CD4-positive, alpha-beta memory T cell (primary cell): ENCODE measurements at regions not wholly inside any gene's neighbourhood (a gene's known extent, or its start where the extent isn't known, plus 50 kb on each side); places are given as distances from the start of the nearest gene placed in this dataset.

ENCODE experiments used
- CTCF ChIA-PET: fragments of 350-600 bp; sonication (Branson Sonifier 250); formaldehyde crosslinking; loops from one replicate; lab custom pipeline; 2021; ENCODE audit warnings: inconsistent platforms; ENCODE audit not compliant: partially characterized antibody; lab: Charles Lee
- POLR2A ChIA-PET: fragments of 350-600 bp; sonication (Branson Sonifier 250); formaldehyde crosslinking; loops from one replicate; lab custom pipeline; 2021; ENCODE audit not compliant: partially characterized antibody; lab: Charles Lee
- DNase-seq, 5 donors: peaks; one replicate each; pipeline versions ENCODE4 v3.0.0 to v3.0.0-alpha.2; 2020 to 2022; ENCODE audit warnings: mixed read lengths in 1 of 5
- H3K27ac ChIP-seq: one replicate; pipeline ENCODE4 v1.7.0; 2013; ENCODE audit warnings: low read depth, low read length
- H3K27me3 ChIP-seq: 2 replicates; pipeline ENCODE4 v1.7.0; 2013; ENCODE audit warnings: mild to moderate bottlenecking, low read length, moderate library complexity; ENCODE audit not compliant: insufficient read depth
- H3K36me3 ChIP-seq: 2 replicates; pipeline ENCODE4 v1.7.0; 2013; ENCODE audit warnings: mild to moderate bottlenecking, low read length, moderate library complexity; ENCODE audit not compliant: insufficient read depth
- H3K4me1 ChIP-seq: 2 replicates; pipeline ENCODE4 v1.7.0; 2013; ENCODE audit warnings: mild to moderate bottlenecking, low read length, moderate library complexity; ENCODE audit not compliant: insufficient read depth
- H3K4me3 ChIP-seq, 2 donors: one replicate each; pipeline ENCODE4 v1.7.0; 2013; ENCODE audit warnings: low read length in 2 of 2, mild to moderate bottlenecking in 1 of 2
- H3K9me3 ChIP-seq, 2 donors: one replicate each; pipeline ENCODE4 v1.7.0; 2013; ENCODE audit warnings: low read length in 2 of 2, control low read depth in 1 of 2; ENCODE audit not compliant: control insufficient read depth in 1 of 2
- H3K27ac Mint-ChIP-seq, 7 donors: one replicate each; pipeline ENCODE4 v1.8.0; 2020 to 2021; ENCODE audit warnings: mixed read lengths in 7 of 7, mild to moderate bottlenecking in 6 of 7, inconsistent platforms in 3 of 7, moderate library complexity in 3 of 7
- H3K27me3 Mint-ChIP-seq, 2 donors: one replicate each; pipeline ENCODE4 v1.8.0; 2020 to 2021; ENCODE audit warnings: mixed read lengths in 2 of 2
- H3K36me3 Mint-ChIP-seq, 2 donors: one replicate each; pipeline ENCODE4 v1.8.0; 2020 to 2021; ENCODE audit warnings: mixed read lengths in 2 of 2, inconsistent platforms in 1 of 2, mild to moderate bottlenecking in 1 of 2
- H3K4me1 Mint-ChIP-seq, 4 donors: one replicate each; pipeline ENCODE4 v1.8.0; 2020 to 2021; ENCODE audit warnings: mixed read lengths in 4 of 4, mild to moderate bottlenecking in 1 of 4
- H3K4me3 Mint-ChIP-seq, 8 donors: one replicate each; pipeline ENCODE4 v1.8.0; 2020 to 2021; ENCODE audit warnings: mixed read lengths in 8 of 8, mild to moderate bottlenecking in 7 of 8, moderate library complexity in 6 of 8, inconsistent platforms in 3 of 8
- H3K9me3 Mint-ChIP-seq, 8 donors: one replicate each; pipeline ENCODE4 v1.8.0; 2020 to 2021; ENCODE audit warnings: mixed read lengths in 8 of 8, mild to moderate bottlenecking in 5 of 8, inconsistent platforms in 3 of 8, moderate library complexity in 1 of 8
- intact Hi-C: fragments of 100-400 bp; cut with micrococcal nuclease; formaldehyde crosslinking; loops from one replicate; pipeline ENCODE4 v1.15.1; 2023

GRCh38 chr2:136310797-136311603, 193.1 kb upstream of the CXCR4 start:
- H3K27ac ChIP-seq: no peak overlapping the region
- no peaks in the 10 kb centered on the region for H3K27me3 ChIP-seq
- no peak for DNase-seq
- H3K4me3 ChIP-seq: no peak overlapping the region
- peaks cover 11 to 17% (median 14%) of the 10 kb centered on the region in 4 donors for H3K4me1 Mint-ChIP-seq
- no peaks in the 10 kb centered on the region for H3K9me3 ChIP-seq
- H3K36me3 Mint-ChIP-seq: no peaks in the 10 kb centered on the region
- H3K4me3 Mint-ChIP-seq: peak overlapping the region in 2 of 8 donors; percentile 64 to 76
- H3K27me3 Mint-ChIP-seq: no peaks in the 10 kb centered on the region
- CTCF ChIA-PET: interaction anchor here (1.4 kb wide), 1 partner anchor 16 kb away, joined by 4 read pairs; no protein-coding TSS in a partner anchor
- H3K4me1 ChIP-seq: peaks cover 13% of the 10 kb centered on the region
- H3K9me3 Mint-ChIP-seq: no peaks in the 10 kb centered on the region
- POLR2A ChIA-PET: interaction anchor here (0.6 to 1.7 kb wide), 4 partner anchors 16 to 330 kb away, joined by 3 to 5 read pairs (median 3); no protein-coding TSS in a partner anchor
- H3K36me3 ChIP-seq: no peaks in the 10 kb centered on the region
- intact Hi-C loops: no loop called here
- peak overlapping the region in 5 of 7 donors; percentile 12 to 82 (median 58) for H3K27ac Mint-ChIP-seq

- Histone ChIP-seq H3K4me1 (peaks cover 13% of the 10 kb centered on the region), H3K27me3 (no peaks in the 10 kb centered on the region), H3K36me3 (no peaks in the 10 kb centered on the region), H3K27ac (no peak overlapping the region), H3K4me3 (no peak overlapping the region), H3K9me3 (no peaks in the 10 kb centered on the region)
- peak overlapping the region in 3 of 8 donors; percentile 17 to 43 (median 36) for H3K4me3 Mint-ChIP-seq
- no peaks in the 10 kb centered on the region for H3K27me3 Mint-ChIP-seq
- no peak for DNase-seq
- no peaks in the 10 kb centered on the region for H3K36me3 Mint-ChIP-seq
- H3K27ac Mint-ChIP-seq: peak overlapping the region in 1 of 7 donors; percentile 42
- peaks cover 14 to 25% (median 23%) of the 10 kb centered on the region in 4 donors for H3K4me1 Mint-ChIP-seq
- POLR2A ChIA-PET: interaction anchor here (1.7 kb wide), 2 partner anchors 17 to 173 kb away, joined by 3 to 5 read pairs; no protein-coding TSS in a partner anchor
- intact Hi-C loops: no loop called here
- no peaks in the 10 kb centered on the region for H3K9me3 Mint-ChIP-seq
- CTCF ChIA-PET: interaction anchor here (1.4 kb wide), 1 partner anchor 17 kb away, joined by 4 read pairs; no protein-coding TSS in a partner anchor
These were observed 192.1 kb upstream of the CXCR4 start for GRCh38 chr2:136310005-136310495.

GRCh38 chr2:136308611-136309010, 190.7 kb upstream of the CXCR4 start:
- POLR2A ChIA-PET: interaction anchor here (0.6 kb wide), 1 partner anchor 133 kb away, joined by 4 read pairs; no protein-coding TSS in a partner anchor
- no peak overlapping the region for H3K4me3 ChIP-seq
- intact Hi-C loops: no loop called here
- Mint-ChIP-seq H3K27me3 (no peaks in the 10 kb centered on the region), H3K9me3 (no peaks in the 10 kb centered on the region), H3K4me1 (peaks cover 16 to 27% (median 24%) of the 10 kb centered on the region in 4 donors), H3K4me3 (peak overlapping the region in 1 of 8 donors; percentile 40), H3K36me3 (no peaks in the 10 kb centered on the region), H3K27ac (no peak overlapping the region)
- H3K9me3 ChIP-seq: no peaks in the 10 kb centered on the region
- no peaks in the 10 kb centered on the region for H3K27me3 ChIP-seq
- peaks cover 13% of the 10 kb centered on the region for H3K4me1 ChIP-seq
- DNase-seq: no peak
- H3K27ac ChIP-seq: no peak overlapping the region
- CTCF ChIA-PET: no interaction called here
- H3K36me3 ChIP-seq: no peaks in the 10 kb centered on the region

GRCh38 chr2:136306836-136307235, 188.9 kb upstream of the CXCR4 start:
- Mint-ChIP-seq H3K9me3 (no peaks in the 10 kb centered on the region), H3K4me3 (no peak overlapping the region), H3K36me3 (no peaks in the 10 kb centered on the region), H3K27me3 (peaks cover 0 to 2% of the 10 kb centered on the region in 2 donors), H3K4me1 (peaks cover 16 to 27% (median 24%) of the 10 kb centered on the region in 4 donors), H3K27ac (no peak overlapping the region)
- POLR2A ChIA-PET: interaction anchor here (0.7 to 1.3 kb wide), 2 partner anchors 171 to 321 kb away, joined by 3 read pairs; partner anchors contain the start of gene DARS1
- Histone ChIP-seq H3K4me1 (peaks cover 13% of the 10 kb centered on the region), H3K9me3 (no peaks in the 10 kb centered on the region), H3K27ac (no peak overlapping the region), H3K27me3 (no peaks in the 10 kb centered on the region), H3K4me3 (no peak overlapping the region), H3K36me3 (no peaks in the 10 kb centered on the region)
- no peak for DNase-seq
- CTCF ChIA-PET: no interaction called here
- intact Hi-C loops: no loop called here

GRCh38 chr2:136305517-136306192, 187.7 kb upstream of the CXCR4 start:
- Mint-ChIP-seq H3K36me3 (no peaks in the 10 kb centered on the region), H3K27me3 (peaks cover 0 to 2% of the 10 kb centered on the region in 2 donors), H3K27ac (peak overlapping the region in 6 of 7 donors; percentile 58 to 89 (median 71)), H3K9me3 (no peaks in the 10 kb centered on the region), H3K4me3 (peak overlapping the region in 1 of 8 donors; percentile 6), H3K4me1 (peaks cover 7 to 17% (median 15%) of the 10 kb centered on the region in 4 donors)
- H3K4me1 ChIP-seq: peaks cover 4% of the 10 kb centered on the region
- intact Hi-C loops: no loop called here
- ChIA-PET POLR2A (interaction anchor here (1.4 to 1.6 kb wide), 4 partner anchors 21 to 188 kb away, joined by 4 to 7 read pairs (median 5); no protein-coding TSS in a partner anchor), CTCF (interaction anchor here (1.5 kb wide), 1 partner anchor 20 kb away, joined by 5 read pairs; no protein-coding TSS in a partner anchor)
- H3K4me3 ChIP-seq: no peak overlapping the region
- DNase-seq: peak in 2 of 5 donors; percentile 18 to 62
- no peaks in the 10 kb centered on the region for H3K36me3 ChIP-seq
- H3K27me3 ChIP-seq: no peaks in the 10 kb centered on the region
- H3K9me3 ChIP-seq: no peaks in the 10 kb centered on the region
- H3K27ac ChIP-seq: no peak overlapping the region

- no peak for DNase-seq
- no peaks in the 10 kb centered on the region for H3K27me3 ChIP-seq
- POLR2A ChIA-PET: no interaction called here
- intact Hi-C loops: no loop called here
- H3K27ac ChIP-seq: no peak overlapping the region
- no peak overlapping the region for H3K4me3 ChIP-seq
- CTCF ChIA-PET: interaction anchor here (1.2 kb wide), 1 partner anchor 20 kb away, joined by 3 read pairs; no protein-coding TSS in a partner anchor
- H3K4me3 Mint-ChIP-seq: no peak overlapping the region
- no peaks in the 10 kb centered on the region for H3K9me3 Mint-ChIP-seq
- no peaks in the 10 kb centered on the region for H3K36me3 Mint-ChIP-seq
- H3K9me3 ChIP-seq: no peaks in the 10 kb centered on the region
- peaks cover 6 to 16% (median 10%) of the 10 kb centered on the region in 4 donors for H3K4me1 Mint-ChIP-seq
- no peaks in the 10 kb centered on the region for H3K36me3 ChIP-seq
- peaks cover 0 to 2% of the 10 kb centered on the region in 2 donors for H3K27me3 Mint-ChIP-seq
- H3K27ac Mint-ChIP-seq: peak overlapping the region in 1 of 7 donors; percentile 5
- no peaks in the 10 kb centered on the region for H3K4me1 ChIP-seq
These were observed 183.1 kb upstream of the CXCR4 start for GRCh38 chr2:136301006-136301405.
